ENCODE measurements at regions not wholly inside any gene's neighbourhood (a gene's known extent, or its start where the extent isn't known, plus 50 kb on each side); places are given as distances from the start of the nearest gene placed in this dataset.

DNA sequence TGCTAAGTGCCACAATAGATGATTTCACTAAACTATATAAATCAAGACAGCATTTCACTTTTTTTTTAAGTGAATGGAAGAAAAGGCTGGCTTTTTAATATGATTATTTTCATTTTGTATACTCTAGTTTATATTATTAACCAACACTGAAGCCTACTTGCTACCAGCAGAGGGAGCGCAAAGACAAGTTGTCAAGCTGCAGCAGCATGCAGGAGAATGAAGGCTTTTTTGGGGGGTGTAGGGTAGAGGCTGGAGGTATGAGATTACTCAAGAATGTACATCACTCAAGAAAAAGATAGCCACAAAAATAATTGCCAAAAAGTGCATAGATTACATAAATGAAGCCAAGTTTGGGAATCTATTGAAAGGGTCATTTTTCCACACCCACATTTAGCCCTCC, 519.5 kb downstream of the FGF13 start:
- TF ChIP-seq, protein P1, sequence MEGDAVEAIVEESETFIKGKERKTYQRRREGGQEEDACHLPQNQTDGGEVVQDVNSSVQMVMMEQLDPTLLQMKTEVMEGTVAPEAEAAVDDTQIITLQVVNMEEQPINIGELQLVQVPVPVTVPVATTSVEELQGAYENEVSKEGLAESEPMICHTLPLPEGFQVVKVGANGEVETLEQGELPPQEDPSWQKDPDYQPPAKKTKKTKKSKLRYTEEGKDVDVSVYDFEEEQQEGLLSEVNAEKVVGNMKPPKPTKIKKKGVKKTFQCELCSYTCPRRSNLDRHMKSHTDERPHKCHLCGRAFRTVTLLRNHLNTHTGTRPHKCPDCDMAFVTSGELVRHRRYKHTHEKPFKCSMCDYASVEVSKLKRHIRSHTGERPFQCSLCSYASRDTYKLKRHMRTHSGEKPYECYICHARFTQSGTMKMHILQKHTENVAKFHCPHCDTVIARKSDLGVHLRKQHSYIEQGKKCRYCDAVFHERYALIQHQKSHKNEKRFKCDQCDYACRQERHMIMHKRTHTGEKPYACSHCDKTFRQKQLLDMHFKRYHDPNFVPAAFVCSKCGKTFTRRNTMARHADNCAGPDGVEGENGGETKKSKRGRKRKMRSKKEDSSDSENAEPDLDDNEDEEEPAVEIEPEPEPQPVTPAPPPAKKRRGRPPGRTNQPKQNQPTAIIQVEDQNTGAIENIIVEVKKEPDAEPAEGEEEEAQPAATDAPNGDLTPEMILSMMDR (conservative IDR thresholded peaks at IDR 0.05) = peak; percentile 62
- TF ChIP-seq ZFX (IDR thresholded peaks at IDR 0.05) = no peak

All from C4-2B (cell line).